ENCODE measurements at regions not wholly inside any gene's neighbourhood (a gene's known extent, or its start where the extent isn't known, plus 50 kb on each side); places are given as distances from the start of the nearest gene placed in this dataset.

DNA sequence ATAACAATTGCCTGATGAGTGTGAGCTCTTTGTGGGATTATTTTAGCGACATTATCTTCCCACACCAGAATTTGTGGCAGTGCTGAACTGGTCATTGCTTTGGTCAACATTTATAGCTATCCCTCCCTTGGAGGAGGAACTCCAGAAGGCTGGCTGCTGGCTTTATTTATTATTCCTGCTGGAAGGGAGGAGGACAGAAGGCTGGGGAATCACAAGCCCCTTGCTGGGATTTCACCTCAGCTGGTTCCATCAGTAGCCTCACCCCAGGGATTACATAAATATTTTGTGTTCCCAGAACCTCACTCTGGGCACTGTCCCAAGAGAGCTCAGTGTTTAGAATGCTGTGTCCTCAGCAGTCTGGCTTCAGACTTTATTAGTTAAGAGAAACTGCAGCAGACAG is 102.8 kb upstream of the C1orf21 start:
- TF ChIP-seq, protein P1, sequence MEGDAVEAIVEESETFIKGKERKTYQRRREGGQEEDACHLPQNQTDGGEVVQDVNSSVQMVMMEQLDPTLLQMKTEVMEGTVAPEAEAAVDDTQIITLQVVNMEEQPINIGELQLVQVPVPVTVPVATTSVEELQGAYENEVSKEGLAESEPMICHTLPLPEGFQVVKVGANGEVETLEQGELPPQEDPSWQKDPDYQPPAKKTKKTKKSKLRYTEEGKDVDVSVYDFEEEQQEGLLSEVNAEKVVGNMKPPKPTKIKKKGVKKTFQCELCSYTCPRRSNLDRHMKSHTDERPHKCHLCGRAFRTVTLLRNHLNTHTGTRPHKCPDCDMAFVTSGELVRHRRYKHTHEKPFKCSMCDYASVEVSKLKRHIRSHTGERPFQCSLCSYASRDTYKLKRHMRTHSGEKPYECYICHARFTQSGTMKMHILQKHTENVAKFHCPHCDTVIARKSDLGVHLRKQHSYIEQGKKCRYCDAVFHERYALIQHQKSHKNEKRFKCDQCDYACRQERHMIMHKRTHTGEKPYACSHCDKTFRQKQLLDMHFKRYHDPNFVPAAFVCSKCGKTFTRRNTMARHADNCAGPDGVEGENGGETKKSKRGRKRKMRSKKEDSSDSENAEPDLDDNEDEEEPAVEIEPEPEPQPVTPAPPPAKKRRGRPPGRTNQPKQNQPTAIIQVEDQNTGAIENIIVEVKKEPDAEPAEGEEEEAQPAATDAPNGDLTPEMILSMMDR (IDR thresholded peaks at IDR 0.05): no peak
- no peak for TF ChIP-seq POLR2AphosphoS5 (IDR thresholded peaks at IDR 0.05)

Data from breast epithelium (tissue), 3 donors.